ENCODE measurements at regions not wholly inside any gene's neighbourhood (a gene's known extent, or its start where the extent isn't known, plus 50 kb on each side); places are given as distances from the start of the nearest gene placed in this dataset.
"Not testable (repeated sequence)": the region's sequence is repeated elsewhere in the genome, so short reads cannot be mapped to it uniquely, and the experiment has no call there.

DNA sequence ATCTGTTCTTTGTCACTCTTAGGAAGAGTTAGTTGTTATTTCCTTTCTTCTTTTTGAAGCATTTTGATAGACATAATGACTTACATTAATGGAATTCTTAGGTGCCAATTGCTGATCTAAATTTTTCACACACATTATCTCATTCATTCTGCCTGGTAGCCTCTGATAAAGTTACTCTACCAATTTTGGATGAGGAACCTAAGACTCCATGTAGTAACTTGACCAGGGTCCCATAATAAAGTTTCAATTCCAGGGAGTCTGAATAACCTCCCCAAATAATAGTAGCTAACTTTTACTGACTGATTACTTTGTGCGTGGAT, 73.2 kb upstream of the CITED2 start:
- no peak for DNase-seq

DNA sequence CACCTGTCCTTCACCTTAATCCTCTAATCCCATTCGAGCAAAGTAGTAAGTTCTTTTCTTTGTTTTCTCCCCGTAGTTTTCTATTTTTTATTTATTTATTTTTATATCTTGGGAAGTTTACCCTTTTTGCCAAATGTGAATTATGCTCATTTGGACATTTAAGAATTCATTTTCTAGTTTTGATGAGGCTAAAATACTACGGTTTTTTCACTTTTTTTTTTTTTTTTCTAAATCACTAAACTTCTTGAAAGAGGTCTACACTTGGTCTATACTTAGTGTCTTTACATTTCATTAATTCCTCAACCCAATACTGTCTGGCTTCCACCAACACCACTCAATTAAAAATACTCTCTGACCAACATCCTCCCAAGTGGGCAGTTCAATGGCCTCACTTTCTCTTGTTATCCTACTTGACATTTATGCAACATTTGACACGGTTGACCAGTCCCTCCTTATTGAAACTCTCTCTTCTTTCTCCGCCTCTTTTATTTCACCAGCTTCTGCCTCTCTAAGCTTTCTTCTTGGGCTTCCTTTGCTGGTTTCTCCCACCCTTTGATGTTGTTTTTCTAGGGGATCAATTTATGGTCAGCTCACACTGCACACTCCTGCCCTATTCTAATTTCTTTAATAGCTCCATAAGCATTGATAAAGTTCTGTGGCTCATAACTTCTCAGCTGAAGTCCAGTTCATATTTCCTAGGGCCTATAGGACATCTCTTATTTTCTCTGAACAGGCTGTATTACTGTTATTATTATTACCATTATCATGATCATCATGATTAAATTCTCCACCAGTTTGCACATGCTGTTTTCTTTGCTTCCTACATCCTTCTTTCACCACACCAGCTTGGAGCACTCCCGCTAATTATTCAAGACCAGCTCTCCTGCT, 72.6 kb upstream of the CITED2 start:
- no peak for DNase-seq

DNA sequence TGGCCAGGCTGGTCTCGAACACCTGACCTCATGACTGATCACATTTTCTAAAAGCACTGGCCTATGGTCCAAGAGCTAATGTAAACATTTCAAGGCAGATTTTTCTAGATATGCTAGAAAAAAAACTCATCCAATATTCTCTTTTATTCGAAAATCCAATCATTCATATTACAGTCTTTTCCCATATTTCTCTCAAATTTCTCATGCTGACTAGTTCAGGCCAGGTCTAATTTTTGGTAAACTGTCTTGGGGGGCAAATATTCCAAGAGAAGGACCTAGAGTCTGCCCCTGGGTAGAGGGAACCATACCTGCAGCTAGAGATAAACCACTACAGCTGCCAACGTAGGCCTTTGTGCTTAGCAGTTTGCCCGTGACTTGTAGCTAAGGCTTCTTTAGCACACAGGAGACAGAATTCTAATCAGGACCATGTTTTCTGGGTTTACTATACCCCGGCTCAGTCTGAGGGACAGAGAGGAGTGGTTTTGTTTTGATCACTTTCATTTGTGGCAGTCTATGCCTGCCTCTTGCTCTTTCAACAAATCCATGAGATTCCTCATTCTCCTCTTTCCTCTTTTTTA, 71.8 kb upstream of the CITED2 start:
- DNase-seq = no peak

DNA sequence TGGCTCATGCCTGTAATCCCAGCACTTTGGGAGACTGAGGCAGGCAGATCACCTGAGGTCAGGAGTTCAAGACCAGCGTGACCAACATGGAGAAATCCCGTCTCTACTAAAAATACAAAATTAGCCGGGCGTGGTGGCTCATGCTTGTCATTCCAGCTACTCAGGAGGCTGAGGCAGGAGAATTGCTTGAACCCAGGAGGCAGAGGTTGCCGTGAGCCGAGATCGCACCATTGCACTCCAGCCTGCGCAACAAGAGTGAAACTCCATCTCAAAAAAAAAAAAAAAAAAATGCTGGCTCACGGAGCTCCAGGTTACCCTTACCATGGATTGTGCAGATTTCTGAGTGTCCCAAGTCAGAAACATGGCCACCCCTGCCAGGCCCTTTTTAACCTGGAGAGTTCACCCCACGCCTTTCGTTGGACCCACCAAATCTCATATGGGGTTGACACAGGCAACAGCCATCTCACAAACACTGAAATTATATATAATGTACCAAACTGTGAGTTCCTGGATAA, 69.9 kb upstream of the CITED2 start:
- DNase-seq = not testable (repeated sequence)

DNA sequence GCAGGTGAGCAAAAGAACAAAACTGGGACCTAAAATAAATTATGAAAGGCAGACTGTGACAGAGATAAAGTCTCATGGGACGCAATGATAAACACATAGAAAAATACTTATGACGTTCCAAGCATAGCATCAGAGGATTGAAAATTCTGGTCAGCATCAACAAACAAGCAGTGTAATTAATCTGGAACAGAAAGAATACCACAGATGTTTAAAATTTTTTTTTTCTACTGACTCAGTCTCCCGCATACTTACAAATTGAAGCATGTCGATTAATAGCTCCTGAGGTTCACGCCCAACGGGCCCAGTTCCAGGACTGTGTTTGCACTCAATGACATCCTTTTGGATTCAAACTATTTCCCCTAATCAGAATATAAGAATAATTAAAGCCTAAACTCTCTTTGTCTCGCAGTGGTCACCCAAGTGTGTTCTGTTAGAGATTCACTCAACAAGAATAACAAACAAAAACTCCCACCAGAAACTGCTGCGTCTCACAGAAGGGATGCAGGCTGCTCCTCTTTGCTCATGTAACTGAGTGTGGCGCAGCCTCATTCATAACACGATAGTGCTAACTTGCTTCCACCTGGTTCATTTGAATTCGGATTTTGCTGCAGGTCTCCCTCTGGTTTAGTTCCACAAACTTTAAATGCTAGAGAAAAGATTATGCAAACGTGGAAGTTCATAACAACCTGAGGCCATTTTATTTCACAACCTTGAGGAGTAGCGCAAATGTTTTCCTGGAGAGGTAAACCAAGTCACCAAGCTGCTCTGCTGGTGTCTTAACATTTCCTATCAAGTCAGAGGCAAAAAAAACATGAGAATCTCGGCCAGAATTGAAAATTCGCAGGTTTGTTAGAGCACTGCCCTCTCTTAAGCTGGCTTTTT, 69.0 kb upstream of the CITED2 start:
- DNase-seq = no peak

DNA sequence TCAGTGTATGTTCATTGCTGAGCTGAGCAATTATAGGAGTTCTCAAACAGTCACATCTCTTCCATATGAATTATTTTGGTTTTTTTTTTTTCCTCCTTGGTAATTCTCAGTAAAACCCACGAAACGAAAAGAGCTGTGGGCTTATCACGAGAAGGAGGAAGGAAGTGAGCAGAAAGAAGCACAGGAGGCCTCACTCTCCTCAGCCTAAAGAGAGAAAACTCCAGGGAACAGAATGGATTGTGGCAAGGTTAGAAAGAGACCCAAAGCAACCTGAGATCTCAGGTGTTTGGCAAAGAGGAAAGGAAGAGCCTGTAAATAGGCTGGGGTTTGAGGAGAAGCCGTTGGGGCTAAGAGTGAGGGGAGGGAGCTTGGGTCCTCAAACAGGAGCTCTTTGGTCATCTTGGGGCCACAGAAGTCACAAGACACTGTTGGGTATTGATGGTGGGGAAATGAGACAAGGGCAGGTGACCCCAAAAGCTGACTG, 67.8 kb upstream of the CITED2 start:
- DNase-seq = no peak

DNA sequence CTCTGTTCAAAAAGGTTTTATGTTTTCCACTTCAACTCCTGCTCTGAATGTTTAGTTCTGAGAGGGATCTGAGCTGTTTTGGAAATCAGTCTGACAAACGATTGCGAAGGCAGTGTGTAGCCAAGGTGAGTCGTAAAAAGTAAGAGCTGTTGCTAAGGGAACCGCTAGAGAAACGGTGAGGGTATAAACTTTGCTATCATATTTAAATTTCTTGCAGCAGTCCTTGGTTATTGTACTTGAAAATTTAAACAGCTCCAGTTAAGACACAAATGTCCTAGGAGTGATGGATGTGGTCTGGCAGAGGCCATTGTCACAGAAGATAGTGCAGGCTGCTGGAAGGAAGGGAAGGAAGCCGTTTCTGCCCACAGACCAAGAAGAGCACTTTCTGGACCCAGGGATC, 64.9 kb upstream of the CITED2 start:
- DNase-seq = no peak

DNA sequence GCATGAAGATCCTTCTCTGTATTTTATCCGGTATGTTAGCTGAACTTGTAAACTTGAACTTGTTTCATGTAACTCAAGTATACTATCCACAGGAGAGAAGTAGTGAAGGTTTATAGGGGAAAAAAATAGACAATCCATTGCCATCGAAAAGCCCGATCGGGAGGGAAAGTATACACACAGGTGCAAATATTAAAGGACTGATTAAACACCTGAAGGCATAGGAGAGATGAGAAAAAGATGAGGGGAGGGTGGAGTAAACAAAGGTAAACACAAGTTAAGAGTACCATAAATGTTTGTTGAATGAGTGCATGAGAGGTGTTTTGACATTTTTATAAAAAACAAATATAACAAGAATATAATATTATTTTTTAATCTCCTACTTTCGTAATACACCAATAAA, 64.3 kb upstream of the CITED2 start:
- no peak for DNase-seq

DNA sequence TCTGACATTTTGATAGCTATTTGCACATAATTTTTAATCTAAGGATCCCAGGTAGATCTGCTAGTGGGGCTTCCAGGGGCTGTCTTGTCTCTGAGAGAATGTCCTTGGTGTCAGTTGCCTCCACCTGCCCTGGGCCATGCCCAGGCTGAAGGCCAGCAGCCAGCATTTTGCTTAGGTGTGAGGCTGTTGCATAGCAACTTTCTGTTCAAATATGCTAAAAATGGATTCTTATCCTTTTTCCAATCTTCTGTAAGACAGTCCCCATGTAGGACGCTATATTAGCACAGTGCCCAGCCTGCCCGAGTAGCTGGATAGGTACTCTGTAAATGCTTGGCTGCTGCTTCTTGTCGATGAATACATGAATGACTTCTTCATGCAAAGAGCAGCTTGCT, 62.5 kb upstream of the CITED2 start:
- no peak for DNase-seq

DNA sequence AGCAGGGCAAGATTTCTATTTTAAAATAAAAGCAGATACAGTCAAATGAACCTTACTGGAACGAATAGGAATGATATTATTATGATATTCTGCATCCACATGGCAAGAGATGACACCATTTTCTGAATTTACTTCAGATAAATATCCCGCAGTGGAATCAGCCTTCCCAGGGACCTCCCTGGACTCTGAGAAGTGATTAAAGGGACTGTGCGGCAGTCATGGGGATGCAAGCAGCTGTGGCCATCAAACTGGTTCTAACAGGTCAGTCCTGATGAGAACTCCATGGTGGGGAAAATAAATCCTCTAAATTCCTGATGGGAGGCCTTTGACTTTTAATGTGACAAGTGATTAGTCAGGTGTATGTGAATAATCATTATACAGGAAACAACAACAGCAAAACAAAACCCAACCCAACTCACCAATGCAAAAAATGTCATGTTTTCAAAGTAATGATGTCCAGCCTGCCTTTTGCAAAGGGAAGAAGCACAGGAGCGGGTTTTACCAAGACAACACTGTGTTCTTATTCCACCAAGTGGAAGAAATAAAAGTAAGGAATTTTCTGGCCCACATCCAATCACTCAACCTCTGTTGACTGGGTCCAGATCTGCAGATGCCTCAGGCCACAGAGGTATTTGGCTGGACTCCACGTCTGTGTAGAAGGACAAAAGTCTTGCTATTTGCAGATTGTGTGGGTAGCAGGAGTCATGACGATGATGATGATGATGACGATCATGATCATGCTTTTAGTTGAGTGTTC, 61.9 kb upstream of the CITED2 start:
- no peak for DNase-seq

DNA sequence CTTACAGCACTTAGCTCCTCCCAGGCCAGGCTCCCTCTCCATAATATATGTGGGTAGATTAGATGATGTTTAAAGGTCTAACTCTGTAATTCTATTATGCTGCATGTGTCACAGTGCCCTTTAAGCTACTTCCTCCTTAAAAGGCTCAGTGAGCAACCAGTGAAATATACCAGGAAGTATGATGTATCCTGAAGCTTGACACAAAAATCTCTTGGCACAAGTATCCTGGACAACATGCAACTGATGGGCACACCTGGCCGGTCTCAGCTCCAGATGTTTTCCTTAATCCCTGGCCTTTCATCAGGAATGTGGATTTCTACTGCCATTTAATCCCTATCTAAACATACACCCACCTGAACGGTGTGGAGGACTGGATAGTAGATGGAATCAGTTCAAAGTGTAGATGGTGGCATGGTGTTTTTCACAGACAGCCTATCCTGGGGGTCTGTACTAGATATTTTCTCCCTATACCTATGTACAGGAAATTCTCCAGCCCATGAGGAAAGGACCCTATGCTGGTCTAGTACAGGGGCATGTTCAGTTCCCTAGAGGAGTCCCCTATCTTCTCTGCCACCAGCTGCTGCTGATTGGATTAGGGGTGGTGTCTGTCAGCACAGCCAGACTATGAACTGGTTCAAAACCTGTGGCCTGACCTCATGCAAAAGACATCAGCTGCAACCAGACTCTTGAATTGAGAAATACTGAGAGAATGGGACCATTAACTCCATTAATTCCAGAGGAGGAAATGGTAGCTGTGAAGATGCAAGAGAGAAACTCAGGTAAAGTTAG, 59.4 kb upstream of the CITED2 start:
- no peak for DNase-seq

DNA sequence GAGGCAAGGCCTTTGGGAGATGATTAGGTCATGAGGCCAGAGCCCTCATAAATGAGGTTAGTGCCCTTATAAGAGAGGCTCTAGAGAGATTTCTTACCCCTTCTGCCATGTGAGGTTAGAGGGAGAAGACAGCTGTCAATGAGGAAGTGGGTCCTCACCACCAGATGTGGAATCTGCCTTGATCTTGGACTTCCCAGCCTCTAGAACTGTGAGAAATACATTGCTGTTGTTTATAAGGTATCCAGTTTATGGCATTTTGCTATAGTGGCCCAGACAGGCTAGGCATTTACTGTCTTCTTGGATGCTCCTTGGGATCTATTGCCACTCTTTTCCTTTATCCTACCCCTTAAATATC, 57.1 kb upstream of the CITED2 start:
- no peak for DNase-seq

DNA sequence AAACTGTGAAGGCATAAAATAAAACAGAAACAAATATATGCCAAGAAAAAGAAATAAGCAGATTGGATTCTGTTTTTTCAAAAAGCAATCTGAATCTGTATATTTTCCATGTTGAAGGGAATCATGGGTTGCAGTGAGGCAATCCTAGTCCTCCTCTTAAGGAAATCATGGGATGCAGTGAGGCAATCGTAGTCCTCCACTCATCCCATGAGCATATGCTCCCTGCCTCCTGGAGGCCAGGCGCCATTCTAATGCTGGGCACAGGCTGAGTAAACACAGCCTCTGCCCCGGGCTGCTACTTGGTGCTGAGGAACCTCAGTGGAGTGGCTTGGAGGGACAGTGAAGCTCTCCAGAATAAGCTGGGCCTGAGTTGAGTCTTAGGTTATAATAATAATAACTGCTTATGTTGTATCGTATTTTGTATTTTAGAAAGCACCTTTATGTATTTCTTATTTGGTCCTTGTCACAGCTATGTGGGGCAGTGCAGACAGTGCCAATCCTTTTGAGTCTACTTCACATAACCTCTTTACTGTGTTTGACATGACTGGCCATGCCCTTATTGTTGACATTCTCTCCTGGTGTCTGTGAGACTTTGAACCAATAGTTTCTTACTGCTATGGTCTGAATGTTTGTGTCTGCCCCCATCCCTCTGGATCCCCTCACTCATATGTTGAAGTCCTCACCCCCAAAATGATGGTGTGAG, 56.6 kb upstream of the CITED2 start:
- DNase-seq = no peak

DNA sequence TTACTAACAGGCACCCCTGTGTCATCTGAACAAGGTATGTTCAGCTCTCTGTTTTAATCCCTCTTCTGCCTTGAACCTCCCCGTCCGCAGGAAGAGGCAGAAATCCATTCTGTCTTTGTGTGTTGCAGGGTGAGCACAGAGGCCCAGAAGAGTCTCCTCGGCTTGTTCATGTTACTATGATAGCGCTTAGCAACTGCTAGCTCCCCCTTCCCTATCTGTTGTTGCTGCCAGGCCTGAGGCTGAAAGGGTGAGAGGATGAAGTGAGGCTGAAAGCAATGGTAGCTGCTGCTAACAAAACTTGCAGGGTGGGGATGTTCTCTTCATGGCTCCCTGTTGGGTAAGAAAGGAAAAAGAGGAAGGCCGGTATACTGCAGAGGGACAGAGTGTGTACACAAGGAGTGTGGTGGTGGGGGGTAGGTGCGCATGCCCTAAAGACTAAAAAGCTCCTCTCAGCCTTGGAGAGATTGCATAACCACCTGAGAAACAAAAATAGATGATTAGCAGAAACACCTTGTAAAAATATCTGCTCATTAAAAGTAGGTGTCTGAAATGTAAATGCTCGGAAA, 55.2 kb upstream of the CITED2 start:
- no peak for DNase-seq

DNA sequence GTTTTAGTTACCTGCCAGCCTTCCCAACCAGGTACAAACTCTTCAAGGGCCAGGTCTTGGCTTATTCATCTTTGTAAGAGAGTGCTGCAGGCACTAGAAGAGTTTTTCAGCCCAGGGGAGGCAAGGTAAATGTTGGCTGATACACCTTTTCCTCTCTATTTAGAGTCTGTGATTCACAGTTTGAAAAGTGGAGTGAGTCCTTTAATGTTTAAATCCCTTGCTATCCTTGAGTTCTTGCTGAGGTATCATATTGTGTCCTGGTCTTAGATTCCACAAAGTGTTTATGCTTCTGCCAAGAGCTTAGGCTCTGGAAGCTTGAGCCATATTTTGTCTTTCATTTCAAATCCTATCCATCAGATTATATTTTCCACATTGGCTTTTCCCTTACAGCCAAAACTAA, 52.8 kb upstream of the CITED2 start:
- DNase-seq = no peak

DNA sequence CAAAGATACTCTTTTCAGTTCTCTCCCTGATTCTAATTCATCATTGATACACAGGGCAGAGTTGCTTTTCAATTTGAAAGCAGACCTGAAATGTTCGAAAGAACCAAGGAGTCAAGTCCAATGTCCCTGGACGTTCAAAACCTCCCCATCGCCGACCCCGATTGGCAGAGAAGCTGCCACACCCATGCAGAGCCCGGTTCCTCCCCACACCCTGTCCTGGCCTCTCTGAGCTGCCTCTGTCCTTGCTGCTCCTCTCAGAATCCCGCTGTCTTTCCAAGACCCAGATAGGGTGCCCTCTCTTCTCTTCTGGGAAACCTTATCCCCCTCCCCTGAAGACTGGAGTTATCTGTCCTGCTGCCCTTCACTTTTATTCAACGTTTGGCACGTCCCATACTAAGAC, 52.3 kb upstream of the CITED2 start:
- no peak for DNase-seq

DNA sequence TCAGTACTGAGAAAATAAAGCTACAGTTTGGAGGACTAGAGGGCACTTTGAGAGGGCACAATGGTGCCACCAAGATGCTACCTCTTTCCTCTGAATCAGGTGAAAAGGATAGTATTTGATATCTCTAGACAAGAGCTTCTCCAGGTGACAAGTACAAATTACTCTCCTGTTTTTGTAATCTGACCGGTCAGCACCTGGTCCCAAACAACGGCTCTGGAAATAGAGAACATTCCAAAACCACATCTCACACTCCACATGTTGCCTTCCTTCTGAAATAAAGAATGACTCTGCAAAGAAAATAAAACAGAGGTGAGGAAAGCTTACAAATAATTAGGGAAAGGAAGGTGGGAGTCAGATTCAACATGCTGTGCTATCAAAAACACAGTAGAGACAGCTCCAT, 51.3 kb upstream of the CITED2 start:
- no peak for DNase-seq

DNA sequence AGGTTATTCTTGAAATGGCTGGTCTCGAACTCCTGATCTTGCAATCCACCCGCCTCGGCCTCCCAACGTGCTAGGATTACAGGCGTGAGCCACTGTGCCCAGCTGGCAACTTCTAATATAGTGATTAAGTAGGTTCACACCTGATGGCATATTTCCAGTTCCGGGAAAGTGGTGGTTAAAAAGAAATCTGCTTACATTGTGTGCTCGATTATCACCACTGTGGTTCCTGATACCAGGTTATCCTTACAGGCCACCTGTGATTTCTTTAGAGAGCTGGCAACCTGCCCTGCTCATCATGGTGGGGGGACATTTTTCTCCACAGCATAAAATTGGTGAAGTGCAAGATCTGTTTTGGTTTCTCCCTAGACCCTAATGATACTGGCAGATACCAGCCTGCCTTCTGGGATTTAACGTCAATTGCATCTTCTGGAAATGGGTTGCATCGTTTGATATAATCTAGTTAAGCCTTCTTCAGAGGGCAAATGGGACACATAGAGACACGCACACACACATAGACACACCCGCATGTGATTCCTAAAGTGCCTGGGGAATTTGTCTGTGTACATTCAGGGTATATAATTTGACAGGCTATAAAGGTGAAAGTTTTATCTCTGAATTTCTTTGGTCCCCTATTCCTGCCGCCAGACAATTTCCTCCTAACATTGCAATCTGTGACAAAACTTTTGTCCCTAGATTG, 49.7 kb upstream of the CITED2 start:
- DNase-seq = no peak

Measured in midbrain (tissue), 1 donor.